Lower lobe of right lung (tissue), 2 donors: ENCODE measurements at regions not wholly inside any gene's neighbourhood (a gene's known extent, or its start where the extent isn't known, plus 50 kb on each side); places are given as distances from the start of the nearest gene placed in this dataset.

Source experiments
- ATAC-seq, 2 donors: fragments of 200-7000 bp; cut with Tn5 transposase; one replicate each; pipeline ENCODE4 v1.9.1; 2020 to 2022; ENCODE audit warnings: mild to moderate bottlenecking in 2 of 2, moderate library complexity in 2 of 2
- DNase-seq: peaks from one replicate; pipeline ENCODE4 v3.0.0-alpha.2; 2020
- H3K27ac ChIP-seq: fragments of 200-600 bp; one replicate; pipeline ENCODE4 v1.8.0; 2022
- H3K27me3 ChIP-seq: fragments of 200-600 bp; one replicate; pipeline ENCODE4 v1.8.0; 2022; ENCODE audit warnings: low read depth
- H3K36me3 ChIP-seq: fragments of 200-600 bp; one replicate; pipeline ENCODE4 v1.8.0; 2022; ENCODE audit warnings: mild to moderate bottlenecking
- H3K4me1 ChIP-seq: fragments of 200-600 bp; one replicate; pipeline ENCODE4 v1.8.0; 2022
- H3K4me3 ChIP-seq: fragments of 200-600 bp; one replicate; pipeline ENCODE4 v1.8.0; 2022; ENCODE audit warnings: mild to moderate bottlenecking
- H3K9me3 ChIP-seq: fragments of 200-600 bp; one replicate; pipeline ENCODE4 v1.8.0; 2022
- CTCF ChIP-seq: fragments of 200-600 bp; IDR thresholded peaks from one replicate; pipeline ENCODE4 v1.8.0; 2022; ENCODE audit warnings: antibody characterized with exemption, mild to moderate bottlenecking
- intact Hi-C: fragments of 100-400 bp; cut with DNase I; formaldehyde crosslinking; loops from one replicate; pipeline ENCODE4 v1.11.0; 2022
- donor health status: DM: no; HTN: yes; CAD: no; lungs with severe emphysema.

- TF ChIP-seq CTCF = no peak
- intact Hi-C loops = no loop called here
- no peaks in the 10 kb centered on the region for H3K36me3 ChIP-seq
- DNase-seq (no peak), ATAC-seq (no peak)
- H3K4me1 ChIP-seq = no peaks in the 10 kb centered on the region
- H3K4me3 ChIP-seq = no peak overlapping the region
- H3K27ac ChIP-seq = no peak overlapping the region
- H3K27me3 ChIP-seq = no peaks in the 10 kb centered on the region
- no peaks in the 10 kb centered on the region for H3K9me3 ChIP-seq
Measured at GRCh38 chr5:86404256-86404655, 213.5 kb upstream of the COX7C start.

- Histone ChIP-seq H3K27ac (no peak overlapping the region), H3K9me3 (no peaks in the 10 kb centered on the region), H3K4me1 (no peaks in the 10 kb centered on the region), H3K27me3 (no peaks in the 10 kb centered on the region), H3K36me3 (no peaks in the 10 kb centered on the region), H3K4me3 (no peak overlapping the region)
- intact Hi-C loops = no loop called here
- ATAC-seq (no peak), DNase-seq (no peak)
- no peak for TF ChIP-seq CTCF
Measured at GRCh38 chr5:86407711-86408110, 210.0 kb upstream of the COX7C start.

GRCh38 chr5:86411596-86411995 is 206.1 kb upstream of the COX7C start:
- Histone ChIP-seq H3K4me1 (no peaks in the 10 kb centered on the region), H3K27me3 (no peaks in the 10 kb centered on the region), H3K27ac (no peak overlapping the region), H3K9me3 (no peaks in the 10 kb centered on the region), H3K4me3 (no peak overlapping the region), H3K36me3 (no peaks in the 10 kb centered on the region)
- no peak for TF ChIP-seq CTCF
- DNase-seq = no peak
- intact Hi-C loops = no loop called here
- no peak for ATAC-seq

- Histone ChIP-seq H3K27me3 (no peaks in the 10 kb centered on the region), H3K4me3 (no peak overlapping the region), H3K4me1 (no peaks in the 10 kb centered on the region), H3K9me3 (no peaks in the 10 kb centered on the region), H3K36me3 (no peaks in the 10 kb centered on the region), H3K27ac (no peak overlapping the region)
- DNase-seq (no peak), ATAC-seq (no peak)
- no peak for TF ChIP-seq CTCF
- intact Hi-C loops = no loop called here
Measured at GRCh38 chr5:86427158-86427557, 190.6 kb upstream of the COX7C start.

GRCh38 chr5:86439593-86440110 is 178.1 kb upstream of the COX7C start:
- ATAC-seq (no peak), DNase-seq (no peak)
- Histone ChIP-seq H3K27me3 (no peaks in the 10 kb centered on the region), H3K27ac (no peak overlapping the region), H3K9me3 (no peaks in the 10 kb centered on the region), H3K4me1 (no peaks in the 10 kb centered on the region), H3K4me3 (no peak overlapping the region), H3K36me3 (no peaks in the 10 kb centered on the region)
- intact Hi-C loops = no loop called here
- no peak for TF ChIP-seq CTCF
